ENCODE measurements at regions not wholly inside any gene's neighbourhood (a gene's known extent, or its start where the extent isn't known, plus 50 kb on each side); places are given as distances from the start of the nearest gene placed in this dataset.

DNA sequence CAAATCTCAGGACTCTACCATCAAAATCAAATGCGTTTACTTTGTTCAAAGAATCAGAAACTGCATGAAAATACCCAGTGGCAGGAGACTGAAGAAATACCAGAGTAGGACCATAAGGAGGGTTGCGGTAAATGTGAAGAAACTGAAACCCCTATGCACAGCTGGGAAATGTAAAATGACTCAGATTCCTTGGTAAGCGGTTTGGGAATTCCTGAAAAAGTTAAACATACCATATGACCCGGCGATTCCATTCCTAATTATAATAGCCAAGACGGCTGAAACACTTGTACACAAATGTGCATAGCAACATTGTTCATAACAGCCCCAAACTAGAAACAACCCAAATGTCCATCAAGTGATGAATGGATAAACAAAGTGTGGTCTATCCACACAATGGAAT, 114.1 kb upstream of the GRAMD1B start:
- DNase-seq (ENCODE audit: low read depth), result no peak
- TF ChIP-seq, protein P1, sequence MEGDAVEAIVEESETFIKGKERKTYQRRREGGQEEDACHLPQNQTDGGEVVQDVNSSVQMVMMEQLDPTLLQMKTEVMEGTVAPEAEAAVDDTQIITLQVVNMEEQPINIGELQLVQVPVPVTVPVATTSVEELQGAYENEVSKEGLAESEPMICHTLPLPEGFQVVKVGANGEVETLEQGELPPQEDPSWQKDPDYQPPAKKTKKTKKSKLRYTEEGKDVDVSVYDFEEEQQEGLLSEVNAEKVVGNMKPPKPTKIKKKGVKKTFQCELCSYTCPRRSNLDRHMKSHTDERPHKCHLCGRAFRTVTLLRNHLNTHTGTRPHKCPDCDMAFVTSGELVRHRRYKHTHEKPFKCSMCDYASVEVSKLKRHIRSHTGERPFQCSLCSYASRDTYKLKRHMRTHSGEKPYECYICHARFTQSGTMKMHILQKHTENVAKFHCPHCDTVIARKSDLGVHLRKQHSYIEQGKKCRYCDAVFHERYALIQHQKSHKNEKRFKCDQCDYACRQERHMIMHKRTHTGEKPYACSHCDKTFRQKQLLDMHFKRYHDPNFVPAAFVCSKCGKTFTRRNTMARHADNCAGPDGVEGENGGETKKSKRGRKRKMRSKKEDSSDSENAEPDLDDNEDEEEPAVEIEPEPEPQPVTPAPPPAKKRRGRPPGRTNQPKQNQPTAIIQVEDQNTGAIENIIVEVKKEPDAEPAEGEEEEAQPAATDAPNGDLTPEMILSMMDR (conservative IDR thresholded peaks at IDR 0.05; ENCODE audit: low read depth, low read length), result no peak

DNA sequence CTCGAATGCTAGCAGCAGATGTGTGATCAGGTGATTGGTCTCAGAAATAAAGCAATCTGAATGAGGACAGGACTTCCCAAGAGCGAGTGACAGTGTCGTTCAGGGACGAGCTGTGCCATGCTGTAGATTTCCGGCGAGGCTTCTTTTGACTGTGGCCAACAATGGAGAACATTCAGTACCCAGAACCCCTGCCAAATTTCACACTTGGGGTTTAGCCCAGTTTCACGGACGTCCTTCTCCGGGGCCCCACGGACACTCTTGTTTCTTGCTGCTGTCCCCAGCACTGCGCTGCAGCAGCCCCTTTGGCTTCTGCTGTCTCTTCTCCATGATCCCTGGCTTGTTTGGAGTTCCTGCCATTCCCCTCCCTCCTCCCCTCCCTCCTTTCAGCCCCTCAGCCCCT, 115.1 kb upstream of the GRAMD1B start:
- no peak overlapping the region for H3K4me3 ChIP-seq (ENCODE audit: low read depth, low read length)
- DNase-seq (ENCODE audit: low read depth), result no peak
- TF ChIP-seq, protein P1 (conservative IDR thresholded peaks at IDR 0.05; ENCODE audit: low read depth, low read length), result no peak

More for the DNA sequence above, 114.1 kb upstream of the GRAMD1B start:
- no peak overlapping the region for H3K4me3 ChIP-seq (ENCODE audit: low read depth, low read length)

DNA sequence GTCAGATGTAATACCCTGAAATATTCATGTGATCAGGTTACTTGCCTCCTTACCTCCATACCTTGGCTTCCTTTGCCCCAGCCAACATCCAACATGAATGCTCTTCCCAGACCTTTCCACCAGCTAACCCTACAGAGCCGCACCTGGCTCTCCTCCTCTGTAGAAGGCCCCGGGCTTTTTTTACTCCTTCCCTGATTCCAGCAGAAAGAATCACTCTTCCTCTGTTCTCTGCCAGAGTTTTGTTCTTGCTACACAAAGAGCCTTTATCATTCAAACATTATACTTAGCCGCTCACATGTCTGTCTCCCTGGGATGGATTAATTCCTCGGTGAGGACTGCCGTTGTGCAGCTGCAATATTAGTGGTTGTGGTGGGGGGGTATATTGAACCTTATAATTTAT, 116.8 kb upstream of the GRAMD1B start:
- DNase-seq (ENCODE audit: low read depth), result no peak
- no peak overlapping the region for H3K4me3 ChIP-seq (ENCODE audit: low read depth, low read length)
- TF ChIP-seq, protein P1 (conservative IDR thresholded peaks at IDR 0.05; ENCODE audit: low read depth, low read length), result no peak

DNA sequence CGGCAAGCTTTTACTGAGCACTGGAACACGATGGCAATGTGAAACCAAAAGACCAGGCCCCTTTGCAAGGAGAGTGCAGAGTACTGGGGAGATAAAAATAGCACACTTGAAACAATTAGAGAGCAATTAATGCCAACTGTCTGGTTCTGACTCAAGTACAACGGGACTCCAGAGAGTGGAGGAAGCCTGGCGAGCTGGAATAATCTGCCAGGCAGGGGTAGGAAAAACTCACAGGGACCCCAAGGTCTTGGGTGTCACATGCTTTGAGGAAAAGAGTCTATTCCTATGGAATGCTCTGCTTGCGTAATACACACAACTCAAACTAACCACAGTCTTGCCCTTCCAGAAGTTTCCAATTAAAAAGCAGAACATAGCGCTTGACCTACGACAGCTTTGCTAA, 113.0 kb upstream of the CLMP start:
- H3K4me3 ChIP-seq (ENCODE audit: low read depth, low read length), result no peak overlapping the region
- TF ChIP-seq, protein P1 (conservative IDR thresholded peaks at IDR 0.05; ENCODE audit: low read depth, low read length), result no peak
- DNase-seq (ENCODE audit: low read depth), result no peak

DNA sequence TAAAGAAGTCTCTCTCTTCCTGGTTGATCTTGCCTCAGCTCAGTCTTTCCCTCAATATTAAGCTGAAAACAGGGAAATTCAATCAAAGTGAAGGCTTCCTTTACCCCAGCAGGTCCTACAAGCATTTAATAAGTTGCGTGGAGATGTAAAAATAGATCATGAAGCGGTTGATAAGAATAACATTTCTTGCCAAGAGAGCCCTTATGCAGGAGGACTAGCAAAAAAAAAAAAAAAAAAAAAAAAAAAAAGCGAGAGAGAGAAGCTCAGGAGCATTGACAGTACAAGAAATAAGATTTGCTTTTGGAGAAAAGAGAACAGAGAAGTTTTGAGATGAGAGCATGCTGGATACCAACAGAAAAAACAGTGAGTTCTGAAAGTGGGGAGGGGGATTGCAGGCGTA, 112.2 kb upstream of the CLMP start:
- no peak overlapping the region for H3K4me3 ChIP-seq (ENCODE audit: low read depth, low read length)
- no peak for DNase-seq (ENCODE audit: low read depth)
- TF ChIP-seq, protein P1 (conservative IDR thresholded peaks at IDR 0.05; ENCODE audit: low read depth, low read length), result no peak

DNA sequence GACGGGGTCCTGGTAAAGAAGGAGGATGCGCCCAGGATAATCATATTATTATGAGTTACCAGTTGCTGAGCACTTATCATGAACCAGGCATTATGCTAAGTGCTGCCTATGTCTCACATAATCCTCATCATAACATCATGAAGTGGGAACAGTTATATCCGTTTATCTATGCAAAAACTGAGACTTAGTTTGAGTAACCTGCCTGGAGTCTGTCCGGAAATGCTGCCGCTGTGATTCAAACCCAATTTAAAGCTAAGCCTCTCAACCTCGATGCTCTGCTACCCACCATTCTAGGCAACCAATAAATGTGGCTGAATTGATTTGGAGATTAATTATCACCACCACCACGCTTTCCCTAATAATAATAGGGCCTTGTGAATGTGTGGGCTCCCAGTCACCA, 111.5 kb upstream of the CLMP start:
- H3K4me3 ChIP-seq (ENCODE audit: low read depth, low read length), result no peak overlapping the region
- DNase-seq (ENCODE audit: low read depth), result no peak
- TF ChIP-seq, protein P1 (conservative IDR thresholded peaks at IDR 0.05; ENCODE audit: low read depth, low read length), result no peak

DNA sequence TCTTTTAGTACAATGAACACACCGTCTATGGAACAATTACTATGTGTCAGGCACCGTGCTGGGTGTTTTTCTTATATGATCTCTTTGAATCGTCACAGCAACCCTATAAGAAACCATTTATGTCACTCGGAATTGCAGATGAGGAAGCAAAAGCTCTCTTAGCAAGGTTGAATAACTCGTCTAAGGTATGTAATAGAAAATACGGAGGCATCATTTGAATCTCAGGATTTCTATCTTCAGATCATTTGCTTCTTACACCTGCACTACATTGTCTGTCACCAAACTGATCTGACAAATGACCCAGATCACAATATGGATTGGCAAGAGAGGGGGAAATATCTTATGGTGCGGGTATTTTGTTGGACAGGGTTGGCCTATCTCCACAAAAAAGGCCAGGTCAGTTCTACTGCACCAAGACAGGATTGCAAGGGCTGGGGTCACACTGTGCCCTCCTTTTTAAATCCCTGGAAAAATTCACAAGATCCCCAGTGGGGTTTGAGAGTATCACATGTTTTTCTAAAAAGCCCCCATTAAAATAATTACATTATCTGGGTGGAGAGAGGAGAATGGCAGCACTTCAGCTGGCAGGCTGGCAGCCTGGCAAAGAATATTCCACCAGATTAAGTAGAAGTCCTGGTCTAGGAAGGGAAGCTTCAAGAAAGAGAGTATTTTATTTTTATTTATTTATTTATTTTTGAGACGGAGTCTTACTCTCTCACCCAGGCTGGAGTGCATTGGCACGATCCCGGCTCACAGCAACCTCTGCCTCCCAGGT, 110.7 kb upstream of the CLMP start:
- TF ChIP-seq, protein P1 (conservative IDR thresholded peaks at IDR 0.05; ENCODE audit: low read depth, low read length), result no peak
- no peak for DNase-seq (ENCODE audit: low read depth)

More for the DNA sequence above, 110.7 kb upstream of the CLMP start:
- H3K4me3 ChIP-seq (ENCODE audit: low read depth, low read length), result no peak overlapping the region

Data from epithelial cell of proximal tubule (primary cell).